Stromal cell of bone marrow (primary cell): ENCODE measurements at regions not wholly inside any gene's neighbourhood (a gene's known extent, or its start where the extent isn't known, plus 50 kb on each side); places are given as distances from the start of the nearest gene placed in this dataset.
"Not testable (repeated sequence)": the region's sequence is repeated elsewhere in the genome, so short reads cannot be mapped to it uniquely, and the experiment has no call there.

Experiments
- DNase-seq: peaks from one replicate; pipeline ENCODE4 v3.0.0-alpha.2; 2012; ENCODE audit warnings: low read depth

GRCh38 chr10:52599551-52600200, 172.9 kb downstream of the MBL2 start:
- no peak for DNase-seq

- not testable (repeated sequence) for DNase-seq
Measured at GRCh38 chr10:52604131-52604530, 168.5 kb downstream of the MBL2 start.

DNA sequence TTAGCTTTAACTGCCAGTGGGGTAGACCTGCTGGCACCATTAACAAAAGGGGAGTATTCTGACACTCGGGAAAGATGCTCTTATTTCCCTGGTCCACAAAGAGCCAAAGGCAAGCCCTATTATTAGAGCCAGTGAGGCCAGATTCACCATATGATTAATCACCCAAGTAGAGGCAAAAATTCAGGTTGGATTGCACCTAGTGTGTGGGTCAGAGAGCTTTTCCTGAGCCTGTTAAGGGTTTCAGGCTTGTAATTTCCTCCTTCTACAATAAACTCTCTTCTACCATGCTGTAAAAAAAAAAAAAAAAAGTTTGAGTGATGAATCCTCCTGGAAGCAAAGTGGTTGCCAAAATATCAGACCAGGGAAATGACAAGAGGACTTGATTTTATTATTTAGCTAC, 163.5 kb downstream of the MBL2 start:
- DNase-seq, result no peak

DNA sequence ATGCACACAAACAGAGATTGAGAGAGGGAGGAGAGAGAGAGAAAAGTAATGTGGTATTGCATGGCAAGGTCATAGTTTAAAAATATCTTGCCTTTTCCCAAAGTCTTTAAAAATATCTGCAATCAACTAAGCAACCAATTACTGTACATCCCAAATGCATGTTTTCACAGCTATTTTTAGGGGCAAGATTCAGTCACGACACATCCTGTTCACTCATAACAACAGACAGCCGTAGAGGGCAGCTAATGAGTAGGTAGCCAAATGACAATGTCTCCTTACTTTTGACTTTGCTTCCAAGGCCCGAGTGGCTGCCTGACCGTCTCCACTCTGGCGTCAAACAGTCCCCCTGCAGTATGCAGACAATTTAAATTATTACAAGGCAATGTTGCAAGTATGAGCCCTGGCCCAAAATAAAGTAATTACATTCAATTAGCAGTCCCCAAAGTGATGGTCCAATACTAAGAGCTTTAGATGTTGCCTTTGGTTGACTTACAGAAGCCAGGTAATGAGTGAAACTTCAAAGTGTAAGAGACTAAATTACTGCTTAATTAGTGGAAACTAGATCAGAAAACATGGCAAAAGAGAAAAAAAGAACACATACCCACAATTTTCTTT, 162.9 kb downstream of the MBL2 start:
- DNase-seq, result no peak

DNA sequence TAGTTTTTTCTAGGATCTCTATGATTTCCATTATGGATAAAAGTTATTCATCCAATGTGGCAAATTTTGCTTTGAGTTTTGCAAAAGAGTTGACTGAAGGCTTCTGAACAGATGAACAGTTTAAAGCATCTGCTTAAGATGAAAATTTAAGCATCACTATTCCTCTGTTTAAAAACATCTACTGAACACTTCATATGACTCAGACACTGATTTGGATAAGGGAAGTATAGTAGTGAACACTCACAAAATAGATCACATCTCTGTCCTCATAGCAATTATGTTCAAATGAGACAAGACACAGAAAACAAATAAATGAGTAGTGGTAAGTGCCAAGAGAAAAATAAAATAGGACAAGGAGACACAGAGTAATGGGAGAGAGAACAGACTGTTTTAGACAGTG, 157.3 kb downstream of the MBL2 start:
- no peak for DNase-seq

DNA sequence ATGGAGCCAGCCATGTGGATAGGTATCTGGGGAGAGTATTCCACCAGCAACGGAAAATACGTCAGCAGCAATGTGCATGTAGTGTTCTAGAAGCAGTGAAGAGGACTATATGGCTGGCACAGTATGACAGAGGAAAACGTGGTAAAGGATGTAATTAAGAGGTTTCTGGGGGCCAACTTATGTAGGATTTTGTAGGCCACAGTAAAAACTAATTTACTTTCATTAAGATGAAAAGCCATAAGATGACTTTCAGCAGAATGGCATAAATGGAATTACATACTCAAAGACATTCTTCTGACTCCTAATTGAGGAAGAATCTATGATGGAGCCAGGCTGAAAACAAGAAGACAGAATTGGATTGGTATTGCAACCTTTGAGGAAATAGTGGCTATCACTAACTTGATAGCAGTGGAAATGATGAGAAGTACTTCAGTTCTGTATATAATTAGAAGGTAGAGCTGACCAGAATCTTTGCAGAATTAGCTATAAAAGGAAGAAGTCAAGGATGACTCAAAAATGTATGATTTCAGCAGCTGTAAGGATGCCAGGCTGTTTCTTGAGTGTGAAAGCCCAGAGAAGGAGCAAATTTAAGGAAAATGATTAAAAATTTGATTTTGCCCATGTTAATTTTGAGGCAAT, 156.7 kb downstream of the MBL2 start:
- peak; percentile 35 for DNase-seq

DNA sequence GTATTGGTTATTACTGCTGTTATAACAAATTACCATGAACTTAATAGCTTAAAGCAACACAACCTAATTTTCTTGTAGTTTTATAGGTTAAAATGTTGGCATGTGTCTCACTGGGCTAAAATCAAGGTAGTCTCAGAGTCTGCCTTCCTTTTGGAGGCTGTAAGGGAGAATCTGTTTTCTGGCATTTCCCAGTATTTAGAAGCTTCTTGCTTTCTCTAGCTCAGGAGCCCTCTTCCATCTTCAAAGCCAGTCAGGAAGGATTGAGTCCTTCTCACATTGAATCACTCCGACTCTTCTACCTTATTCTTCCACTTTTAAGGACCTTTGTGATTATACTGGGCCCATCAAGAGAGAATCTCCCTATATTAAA, 156.2 kb downstream of the MBL2 start:
- no peak for DNase-seq

DNA sequence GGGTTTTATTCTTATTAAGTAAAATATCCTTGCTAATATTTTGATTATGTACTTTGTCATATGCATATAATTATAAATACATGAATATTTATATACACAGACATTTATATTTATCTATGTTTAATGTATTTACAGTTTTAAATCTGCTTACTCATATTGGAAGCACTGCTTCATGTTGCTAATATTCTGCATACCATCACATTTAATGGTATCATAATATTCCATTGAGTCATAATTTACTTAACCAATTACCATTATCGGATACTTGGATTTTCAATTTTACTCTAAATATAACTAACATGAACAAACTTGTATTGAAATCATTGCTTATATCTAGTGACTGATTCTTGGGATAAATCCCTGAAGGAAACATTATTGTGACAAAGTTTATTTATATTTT, 155.2 kb downstream of the MBL2 start:
- no peak for DNase-seq

GRCh38 chr10:52619052-52619451, 153.5 kb downstream of the MBL2 start:
- DNase-seq, result no peak

DNA sequence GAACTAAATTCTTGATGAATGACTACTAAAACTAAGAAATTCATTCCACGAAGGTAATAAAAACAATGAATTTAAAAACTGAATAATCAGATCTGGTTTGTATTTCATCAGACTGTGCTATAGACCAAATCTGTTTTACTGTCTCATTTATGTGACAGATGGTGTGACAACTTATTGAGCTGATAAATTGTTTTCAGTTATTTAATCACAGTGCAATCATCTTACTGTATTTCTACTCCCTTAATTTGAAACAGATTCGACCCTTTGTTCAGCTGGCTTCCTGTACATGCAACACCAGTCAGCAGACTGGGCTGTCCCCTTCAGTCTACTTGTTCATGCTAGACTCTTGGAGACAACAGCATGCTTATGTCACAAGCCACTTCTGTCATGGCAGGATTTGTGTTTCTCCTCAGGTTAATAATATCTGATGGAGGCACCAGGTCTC, 150.9 kb downstream of the MBL2 start:
- no peak for DNase-seq

- no peak for DNase-seq
Measured at GRCh38 chr10:52623761-52624160, 148.8 kb downstream of the MBL2 start.

DNA sequence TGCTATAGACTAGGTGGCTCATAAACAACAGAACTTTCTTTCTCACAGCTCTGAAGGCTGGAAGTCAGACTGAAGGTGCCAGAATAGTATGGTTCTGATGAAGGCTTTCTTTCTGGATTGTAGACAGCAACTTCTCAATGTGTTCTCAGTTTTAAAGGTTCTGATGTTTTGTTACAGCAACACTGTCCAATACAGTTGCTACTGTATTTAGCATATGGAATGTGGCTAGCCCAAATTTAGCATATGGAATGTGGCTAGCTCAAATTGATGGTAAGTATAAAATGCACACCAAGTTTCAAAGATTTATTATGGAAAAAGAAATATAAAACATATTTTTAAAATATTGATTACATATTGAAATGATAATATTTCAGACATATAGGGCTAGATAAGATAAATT, 145.3 kb downstream of the MBL2 start:
- no peak for DNase-seq

DNA sequence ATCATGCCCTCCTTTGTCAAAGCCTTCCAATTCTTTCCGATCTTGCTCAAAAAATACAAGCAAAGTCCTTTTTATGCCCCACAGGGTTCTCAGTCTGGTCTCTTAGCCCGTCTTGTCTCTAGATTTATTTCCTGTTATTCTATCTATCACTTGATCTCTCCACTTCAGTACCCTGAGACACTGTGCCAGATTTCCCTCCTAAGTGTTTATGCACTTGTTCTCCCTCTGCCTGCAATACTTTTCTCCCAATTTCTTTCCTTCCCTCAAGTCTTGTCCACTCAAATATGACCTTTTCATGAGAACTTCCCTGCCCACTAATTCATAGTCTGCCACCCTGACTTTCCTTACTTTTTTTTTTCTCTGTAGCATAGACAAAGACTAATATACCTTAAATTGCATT, 141.4 kb downstream of the MBL2 start:
- no peak for DNase-seq

DNA sequence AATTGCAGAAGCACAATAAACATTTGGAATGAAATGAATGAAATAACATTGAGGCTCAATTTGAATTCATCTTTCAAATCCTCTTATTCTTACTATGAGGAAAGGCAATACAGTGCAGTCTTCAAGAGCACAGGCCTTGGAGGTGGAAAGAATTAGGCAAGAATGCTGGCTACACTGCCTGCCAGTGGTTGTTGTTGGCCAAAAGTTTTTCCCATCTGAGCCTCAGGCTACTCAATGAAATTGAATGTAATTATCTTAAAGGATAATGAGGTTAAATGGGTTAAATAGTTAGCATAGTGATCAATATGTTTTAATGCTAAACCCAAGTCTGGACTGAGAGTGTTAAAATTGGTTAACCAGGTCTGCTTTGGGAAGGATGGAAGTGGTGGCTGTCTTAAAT, 140.9 kb downstream of the MBL2 start:
- no peak for DNase-seq

GRCh38 chr10:52632591-52632990, 140.0 kb downstream of the MBL2 start:
- DNase-seq, result no peak

DNA sequence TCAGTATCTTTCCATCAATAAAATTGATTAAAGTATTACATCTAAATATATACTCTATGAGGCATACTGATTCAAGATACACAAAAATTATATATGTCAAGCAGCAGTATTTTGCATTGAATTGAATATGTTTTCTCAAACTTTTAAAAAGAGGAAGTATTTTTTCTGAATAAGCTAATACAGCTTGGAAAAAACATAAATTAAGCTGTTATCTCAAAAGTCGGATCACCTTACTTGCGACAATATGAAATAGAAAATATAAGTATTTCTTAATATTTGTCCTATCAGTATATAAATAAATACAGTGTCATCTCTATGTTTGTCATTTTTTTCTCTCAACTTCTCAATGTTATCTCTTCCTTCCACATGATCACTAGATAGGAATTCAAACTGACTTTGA, 139.3 kb downstream of the MBL2 start:
- no peak for DNase-seq

GRCh38 chr10:52635651-52636050, 136.9 kb downstream of the MBL2 start:
- DNase-seq, result no peak

- DNase-seq, result no peak
Measured at GRCh38 chr10:52636874-52637273, 135.7 kb downstream of the MBL2 start.

- no peak for DNase-seq
Measured at GRCh38 chr10:52637592-52637991, 135.0 kb downstream of the MBL2 start.

- DNase-seq, result no peak
Measured at GRCh38 chr10:52639652-52640051, 132.9 kb downstream of the MBL2 start.

DNA sequence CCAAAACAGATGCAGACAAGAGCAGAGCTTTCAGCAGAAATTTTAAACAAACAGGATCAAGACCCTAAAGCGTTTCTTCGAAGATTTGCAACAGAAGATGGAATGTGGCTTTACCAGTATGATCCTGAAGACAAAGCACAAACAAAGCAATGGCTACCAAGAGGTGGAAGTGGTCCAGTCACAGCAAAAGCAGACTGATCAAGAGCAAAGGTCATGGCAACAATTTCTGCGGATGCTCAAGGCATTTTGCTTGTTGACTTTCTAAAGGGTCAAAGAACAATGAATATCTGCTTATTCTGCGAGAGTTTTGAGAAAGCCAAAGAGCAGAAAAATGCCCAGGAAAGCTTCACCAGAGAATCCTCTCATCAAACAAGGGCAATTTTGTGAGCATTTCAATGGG, 130.4 kb downstream of the MBL2 start:
- no peak for DNase-seq

GRCh38 chr10:52644373-52645186, 128.0 kb downstream of the MBL2 start:
- DNase-seq, result no peak

GRCh38 chr10:52645187-52645758, 127.3 kb downstream of the MBL2 start:
- DNase-seq, result no peak
